PC-3 (cell line): ENCODE measurements at regions not wholly inside any gene's neighbourhood (a gene's known extent, or its start where the extent isn't known, plus 50 kb on each side); places are given as distances from the start of the nearest gene placed in this dataset.

Experiments used
- ATAC-seq: fragments of 200-7000 bp; cut with Tn5 transposase; 2 replicates; pipeline ENCODE4 v1.9.1; 2020; ENCODE audit warnings: mild to moderate bottlenecking, moderate library complexity
- BruUV-seq: library from RNA; stranded (reverse); fragments of 400-500 nt; replicated peaks from 2 replicates; lab custom pipeline; 2021; lab: Mats Ljungman, UMichigan
- CTCF ChIA-PET: fragments of 300-600 bp; sonication (Branson Sonifier 250); formaldehyde crosslinking; loops from one replicate; lab custom pipeline; 2022; ENCODE audit warnings: antibody characterized with exemption; lab: Charles Lee
- POLR2A ChIA-PET: fragments of 300-600 bp; sonication (Branson Sonifier 250); formaldehyde crosslinking; loops from one replicate; lab custom pipeline; 2022; ENCODE audit warnings: antibody characterized with exemption; ENCODE audit not compliant: unreplicated experiment; lab: Charles Lee
- DNase-seq: peaks from one replicate; pipeline ENCODE4 v3.0.0-alpha.2; 2015
- H2AFZ ChIP-seq: fragments of 300-600 bp; sonication (generic); 2 replicates; pipeline ENCODE4 v1.6.0; 2016; ENCODE audit warnings: antibody characterized with exemption, low read length
- H3F3A ChIP-seq: fragments of 300-600 bp; sonication (generic); one replicate; pipeline ENCODE4 v1.6.0; 2017; ENCODE audit warnings: antibody characterized with exemption, low read length, control low read depth, mild to moderate bottlenecking; ENCODE audit not compliant: unreplicated experiment
- H3K27ac ChIP-seq: fragments of 300-600 bp; sonication (generic); 2 replicates; pipeline ENCODE4 v1.5.1; 2016; ENCODE audit warnings: mild to moderate bottlenecking, low read length
- H3K27me3 ChIP-seq: fragments of 300-600 bp; sonication (generic); 2 replicates; pipeline ENCODE4 v1.6.1; 2016; ENCODE audit warnings: low read length, mixed read lengths
- H3K36me3 ChIP-seq: fragments of 300-600 bp; sonication (generic); 2 replicates; pipeline ENCODE4 v1.6.1; 2016; ENCODE audit warnings: low read depth, mixed run types, low read length, mixed read lengths
- H3K4me1 ChIP-seq: fragments of 300-600 bp; sonication (generic); 2 replicates; pipeline ENCODE4 v1.5.1; 2016; ENCODE audit warnings: low read length; ENCODE audit not compliant: insufficient read depth
- H3K4me2 ChIP-seq: fragments of 300-600 bp; sonication (generic); 2 replicates; pipeline ENCODE4 v1.6.0; 2016; ENCODE audit warnings: low read length
- H3K4me3 ChIP-seq: fragments of 300-600 bp; sonication (generic); 2 replicates; pipeline ENCODE4 v1.5.1; 2016; ENCODE audit warnings: mild to moderate bottlenecking, low read length, mixed read lengths
- H3K79me2 ChIP-seq: fragments of 300-600 bp; sonication (generic); 2 replicates; pipeline ENCODE4 v1.6.1; 2017; ENCODE audit warnings: low read length, mixed read lengths
- H3K9ac ChIP-seq: fragments of 300-600 bp; sonication (generic); 2 replicates; pipeline ENCODE4 v1.6.0; 2016; ENCODE audit warnings: mild to moderate bottlenecking, low read length
- H3K9me2 ChIP-seq: fragments of 300-600 bp; sonication (generic); replicated peaks from 2 replicates; pipeline ENCODE4 v1.6.1; 2016; ENCODE audit warnings: mixed run types, low read length, mixed read lengths
- H3K9me3 ChIP-seq: fragments of 300-600 bp; sonication (generic); 2 replicates; pipeline ENCODE4 v1.6.1; 2016; ENCODE audit warnings: low read length, mixed read lengths
- H4K20me1 ChIP-seq: fragments of 300-600 bp; sonication (generic); 2 replicates; pipeline ENCODE4 v1.6.1; 2016; ENCODE audit warnings: low read length, mixed read lengths
- EZH2 ChIP-seq: fragments of 300-600 bp; sonication (generic); IDR thresholded peaks from one replicate; pipeline ENCODE4 v1.6.1; 2017; ENCODE audit warnings: antibody characterized with exemption, mild to moderate bottlenecking, low read length; ENCODE audit not compliant: unreplicated experiment
- EZH2phosphoT487 ChIP-seq: fragments of 300-600 bp; sonication (generic); IDR thresholded peaks from 2 replicates; pipeline ENCODE4 v1.6.1; 2018; ENCODE audit warnings: mild to moderate bottlenecking, antibody characterized with exemption, low read length, borderline replicate concordance
- intact Hi-C: fragments of 100-400 bp; cut with micrococcal nuclease; formaldehyde crosslinking; loops from 2 replicates; pipeline ENCODE4 v1.9.0; 2023
- TF ChIP-seq, protein P1 (sequence below): fragments of 300-600 bp; sonication (generic); conservative IDR thresholded peaks from 2 replicates; pipeline ENCODE4 v1.5.1; 2017; ENCODE audit warnings: antibody characterized with exemption, low read depth, mild to moderate bottlenecking, low read length

- POLR2A ChIA-PET = no interaction called here
- H3K79me2 ChIP-seq = no peaks in the 10 kb centered on the region
- no peaks in the 10 kb centered on the region for H3K36me3 ChIP-seq
- TF ChIP-seq, protein P1, sequence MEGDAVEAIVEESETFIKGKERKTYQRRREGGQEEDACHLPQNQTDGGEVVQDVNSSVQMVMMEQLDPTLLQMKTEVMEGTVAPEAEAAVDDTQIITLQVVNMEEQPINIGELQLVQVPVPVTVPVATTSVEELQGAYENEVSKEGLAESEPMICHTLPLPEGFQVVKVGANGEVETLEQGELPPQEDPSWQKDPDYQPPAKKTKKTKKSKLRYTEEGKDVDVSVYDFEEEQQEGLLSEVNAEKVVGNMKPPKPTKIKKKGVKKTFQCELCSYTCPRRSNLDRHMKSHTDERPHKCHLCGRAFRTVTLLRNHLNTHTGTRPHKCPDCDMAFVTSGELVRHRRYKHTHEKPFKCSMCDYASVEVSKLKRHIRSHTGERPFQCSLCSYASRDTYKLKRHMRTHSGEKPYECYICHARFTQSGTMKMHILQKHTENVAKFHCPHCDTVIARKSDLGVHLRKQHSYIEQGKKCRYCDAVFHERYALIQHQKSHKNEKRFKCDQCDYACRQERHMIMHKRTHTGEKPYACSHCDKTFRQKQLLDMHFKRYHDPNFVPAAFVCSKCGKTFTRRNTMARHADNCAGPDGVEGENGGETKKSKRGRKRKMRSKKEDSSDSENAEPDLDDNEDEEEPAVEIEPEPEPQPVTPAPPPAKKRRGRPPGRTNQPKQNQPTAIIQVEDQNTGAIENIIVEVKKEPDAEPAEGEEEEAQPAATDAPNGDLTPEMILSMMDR = no peak
- no peak for TF ChIP-seq EZH2phosphoT487
- no peak overlapping the region for H3K4me3 ChIP-seq
- H3K9me2 ChIP-seq = no peaks in the 10 kb centered on the region
- no peak for DNase-seq
- no peak overlapping the region for H3K9ac ChIP-seq
- H3K4me2 ChIP-seq = no peak overlapping the region
- intact Hi-C loops = no loop called here
- H2AFZ ChIP-seq = no peak overlapping the region
- no peaks in the 10 kb centered on the region for H3K9me3 ChIP-seq
- CTCF ChIA-PET = no interaction called here
- no TSS peak for BruUV-seq
- no peaks in the 10 kb centered on the region for H3K27me3 ChIP-seq
- H3K4me1 ChIP-seq = no peaks in the 10 kb centered on the region
- no peak overlapping the region for H3K27ac ChIP-seq
- no peaks in the 10 kb centered on the region for H3F3A ChIP-seq
- ATAC-seq = no peak
- no peaks in the 10 kb centered on the region for H4K20me1 ChIP-seq
These were observed 487.8 kb downstream of the KCTD12 start for GRCh38 chr13:76398425-76398824.

GRCh38 chr13:76397413-76397812, 488.8 kb downstream of the KCTD12 start:
- TF ChIP-seq, protein P1 = no peak
- TF ChIP-seq EZH2 (no peak), EZH2phosphoT487 (no peak)
- H3K4me3 ChIP-seq = no peak overlapping the region
- intact Hi-C loops = no loop called here
- DNase-seq (no peak), ATAC-seq (no peak)
- POLR2A ChIA-PET = no interaction called here
- H3K9me3 ChIP-seq = no peaks in the 10 kb centered on the region
- H3K9me2 ChIP-seq = no peaks in the 10 kb centered on the region
- no peak overlapping the region for H2AFZ ChIP-seq
- H3K36me3 ChIP-seq = no peaks in the 10 kb centered on the region
- H3F3A ChIP-seq = no peaks in the 10 kb centered on the region
- no peaks in the 10 kb centered on the region for H3K4me1 ChIP-seq
- H3K27ac ChIP-seq = no peak overlapping the region
- H3K4me2 ChIP-seq = no peak overlapping the region
- BruUV-seq = no TSS peak
- H4K20me1 ChIP-seq = no peaks in the 10 kb centered on the region
- CTCF ChIA-PET = no interaction called here
- H3K27me3 ChIP-seq = no peaks in the 10 kb centered on the region
- H3K9ac ChIP-seq = no peak overlapping the region
- no peaks in the 10 kb centered on the region for H3K79me2 ChIP-seq

- Histone ChIP-seq H3K27ac (no peak overlapping the region), H3K79me2 (no peaks in the 10 kb centered on the region), H3K9me3 (no peaks in the 10 kb centered on the region), H3K4me3 (no peak overlapping the region), H2AFZ (no peak overlapping the region), H3F3A (no peaks in the 10 kb centered on the region), H3K9me2 (no peaks in the 10 kb centered on the region), H3K4me2 (no peak overlapping the region), H3K27me3 (no peaks in the 10 kb centered on the region; the same call in 1 of the 2 replicates), H3K36me3 (no peaks in the 10 kb centered on the region), H3K4me1 (peaks cover 7% of the 10 kb centered on the region), H4K20me1 (no peaks in the 10 kb centered on the region), H3K9ac (no peak overlapping the region)
- BruUV-seq = no TSS peak
- intact Hi-C loops = no loop called here
- POLR2A ChIA-PET = no interaction called here
- TF ChIP-seq, protein P1 = no peak
- TF ChIP-seq EZH2phosphoT487 = no peak
- TF ChIP-seq EZH2 = no peak
- DNase-seq (no peak), ATAC-seq (no peak)
- CTCF ChIA-PET = no interaction called here
These were observed 496.9 kb downstream of the KCTD12 start for GRCh38 chr13:76389321-76389720.
